HEK293 (cell line): ENCODE measurements at regions not wholly inside any gene's neighbourhood (a gene's known extent, or its start where the extent isn't known, plus 50 kb on each side); places are given as distances from the start of the nearest gene placed in this dataset.

ENCODE experiments used
- HOXA7 ChIP-seq: sonication (generic); formaldehyde crosslinking; IDR thresholded peaks from 2 replicates; pipeline ENCODE4 v1.8.1; 2022; ENCODE audit warnings: missing genetic modification reagents, borderline replicate concordance
- PRDM10 ChIP-seq: fragments of 450-650 bp; formaldehyde crosslinking; IDR thresholded peaks from 2 replicates; pipeline ENCODE4 v1.5.1; 2016; ENCODE audit warnings: missing biosample characterization, missing genetic modification characterization
- REST ChIP-seq: fragments of 450-650 bp; formaldehyde crosslinking; IDR thresholded peaks from 2 replicates; pipeline ENCODE4 v1.5.1; 2016; ENCODE audit warnings: missing biosample characterization, missing genetic modification characterization
- TCF7L2 ChIP-seq: IDR thresholded peaks from 2 replicates; pipeline ENCODE4 v1.6.1; 2011; ENCODE audit warnings: low read depth, mild to moderate bottlenecking, inconsistent platforms, low read length, moderate library complexity, borderline replicate concordance
- YY1 ChIP-seq: fragments of 450-650 bp; formaldehyde crosslinking; IDR thresholded peaks from 2 replicates; pipeline ENCODE4 v1.5.1; 2018; ENCODE audit warnings: missing biosample characterization, missing genetic modification characterization
- ZBTB26 ChIP-seq: fragments of 450-650 bp; formaldehyde crosslinking; optimal IDR thresholded peaks from 2 replicates; pipeline ENCODE3; 2016; ENCODE audit warnings: missing biosample characterization, mild to moderate bottlenecking, missing genetic modification characterization
- ZBTB8A ChIP-seq: fragments of 450-650 bp; formaldehyde crosslinking; IDR thresholded peaks from 2 replicates; pipeline ENCODE4 v1.5.1; 2016; ENCODE audit warnings: missing biosample characterization, missing genetic modification characterization
- ZFP3 ChIP-seq: fragments of 450-650 bp; formaldehyde crosslinking; IDR thresholded peaks from 2 replicates; pipeline ENCODE4 v1.5.1; 2016; ENCODE audit warnings: low read depth, missing biosample characterization, missing genetic modification characterization
- ZNF202 ChIP-seq: fragments of 450-650 bp; formaldehyde crosslinking; IDR thresholded peaks from 2 replicates; pipeline ENCODE4 v1.5.1; 2016; ENCODE audit warnings: missing biosample characterization, missing genetic modification characterization, borderline replicate concordance
- TF ChIP-seq, protein P1 (sequence below): fragments of 450-650 bp; formaldehyde crosslinking; IDR thresholded peaks from 2 replicates; pipeline ENCODE4 v1.5.1; 2016; ENCODE audit warnings: missing biosample characterization, missing genetic modification characterization, low read depth
- TF ChIP-seq, protein P2 (sequence below): fragments of 450-650 bp; formaldehyde crosslinking; IDR thresholded peaks from 2 replicates; pipeline ENCODE4 v1.5.1; 2016; ENCODE audit warnings: missing biosample characterization, missing genetic modification characterization

DNA sequence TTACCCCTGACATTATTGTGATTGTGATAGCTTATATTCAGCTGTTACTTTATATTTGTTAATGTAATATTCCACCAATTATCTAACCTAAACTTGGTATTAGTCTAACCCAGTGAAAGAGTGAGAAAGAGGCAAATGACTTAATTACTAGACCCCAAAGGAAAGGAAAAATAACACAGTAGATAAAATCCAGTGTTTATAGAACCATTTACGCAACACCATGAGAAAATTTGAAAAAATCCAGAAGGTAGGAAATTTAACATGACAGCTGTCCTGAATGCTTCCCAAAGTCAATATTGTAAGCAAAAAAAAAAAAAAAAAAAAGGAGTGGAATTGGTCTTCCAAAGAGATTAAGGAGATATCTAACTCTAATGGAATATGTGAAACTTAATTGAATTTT lies 741.5 kb upstream of the GHITM start:
- TF ChIP-seq REST (no peak), ZNF202 (tag by site-specific recombination) (no peak), ZFP3 (tag by site-specific recombination) (no peak), TCF7L2 (no peak), YY1 (tag by site-specific recombination) (no peak), ZBTB8A (tag by site-specific recombination) (no peak), PRDM10 (tag by site-specific recombination) (no peak), HOXA7 (CRISPR knock-in tag) (no peak), ZBTB26 (tag by site-specific recombination) (no peak)
- TF ChIP-seq, protein P1, sequence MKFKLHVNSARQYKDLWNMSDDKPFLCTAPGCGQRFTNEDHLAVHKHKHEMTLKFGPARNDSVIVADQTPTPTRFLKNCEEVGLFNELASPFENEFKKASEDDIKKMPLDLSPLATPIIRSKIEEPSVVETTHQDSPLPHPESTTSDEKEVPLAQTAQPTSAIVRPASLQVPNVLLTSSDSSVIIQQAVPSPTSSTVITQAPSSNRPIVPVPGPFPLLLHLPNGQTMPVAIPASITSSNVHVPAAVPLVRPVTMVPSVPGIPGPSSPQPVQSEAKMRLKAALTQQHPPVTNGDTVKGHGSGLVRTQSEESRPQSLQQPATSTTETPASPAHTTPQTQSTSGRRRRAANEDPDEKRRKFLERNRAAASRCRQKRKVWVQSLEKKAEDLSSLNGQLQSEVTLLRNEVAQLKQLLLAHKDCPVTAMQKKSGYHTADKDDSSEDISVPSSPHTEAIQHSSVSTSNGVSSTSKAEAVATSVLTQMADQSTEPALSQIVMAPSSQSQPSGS = no peak
- TF ChIP-seq, protein P2, sequence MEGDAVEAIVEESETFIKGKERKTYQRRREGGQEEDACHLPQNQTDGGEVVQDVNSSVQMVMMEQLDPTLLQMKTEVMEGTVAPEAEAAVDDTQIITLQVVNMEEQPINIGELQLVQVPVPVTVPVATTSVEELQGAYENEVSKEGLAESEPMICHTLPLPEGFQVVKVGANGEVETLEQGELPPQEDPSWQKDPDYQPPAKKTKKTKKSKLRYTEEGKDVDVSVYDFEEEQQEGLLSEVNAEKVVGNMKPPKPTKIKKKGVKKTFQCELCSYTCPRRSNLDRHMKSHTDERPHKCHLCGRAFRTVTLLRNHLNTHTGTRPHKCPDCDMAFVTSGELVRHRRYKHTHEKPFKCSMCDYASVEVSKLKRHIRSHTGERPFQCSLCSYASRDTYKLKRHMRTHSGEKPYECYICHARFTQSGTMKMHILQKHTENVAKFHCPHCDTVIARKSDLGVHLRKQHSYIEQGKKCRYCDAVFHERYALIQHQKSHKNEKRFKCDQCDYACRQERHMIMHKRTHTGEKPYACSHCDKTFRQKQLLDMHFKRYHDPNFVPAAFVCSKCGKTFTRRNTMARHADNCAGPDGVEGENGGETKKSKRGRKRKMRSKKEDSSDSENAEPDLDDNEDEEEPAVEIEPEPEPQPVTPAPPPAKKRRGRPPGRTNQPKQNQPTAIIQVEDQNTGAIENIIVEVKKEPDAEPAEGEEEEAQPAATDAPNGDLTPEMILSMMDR (tag by site-specific recombination) = no peak
